ENCODE measurements at regions not wholly inside any gene's neighbourhood (a gene's known extent, or its start where the extent isn't known, plus 50 kb on each side); places are given as distances from the start of the nearest gene placed in this dataset.
A peak's percentile ranks its signal among the peaks of the same experiment; 100 is the strongest.
"Not testable (repeated sequence)": the region's sequence is repeated elsewhere in the genome, so short reads cannot be mapped to it uniquely, and the experiment has no call there.

GRCh38 chr5:67639313-67639712, 442.7 kb upstream of the CD180 start:
- Histone ChIP-seq H3K4ac (ENCODE audit: low read depth in 1 of 2, low read length in 2 of 2) (no peak overlapping the region), H3K27ac (ENCODE audit: low read length, poor library complexity, severe bottlenecking) (no peak overlapping the region), H3K23ac (ENCODE audit: low read length in 2 of 2) (no peak overlapping the region), H3K4me2 (ENCODE audit: low read length, poor library complexity, severe bottlenecking) (no peak overlapping the region), H2AFZ (ENCODE audit: low read depth, low read length) (no peak overlapping the region), H3K4me3 (ENCODE audit: insufficient read depth in 1 of 2, low read depth in 1 of 2, low read length in 2 of 2) (no peak overlapping the region), H3K14ac (ENCODE audit: low read length in 2 of 2) (no peak overlapping the region), H2BK120ac (ENCODE audit: low read depth, low read length) (no peak overlapping the region), H4K91ac (ENCODE audit: low read length) (peak overlapping the region; percentile 16), H4K8ac (ENCODE audit: low read length) (peak overlapping the region; percentile 64), H3K9ac (ENCODE audit: low read length) (peak overlapping the region; percentile 21), H2BK12ac (ENCODE audit: low read length in 2 of 2) (peak overlapping the region in 1 of 2 experiments; percentile 84), H3K36me3 (ENCODE audit: control insufficient read depth in 1 of 2, insufficient read depth in 2 of 2, low read depth in 1 of 2, low read length in 2 of 2) (no peaks in the 10 kb centered on the region), H3K18ac (ENCODE audit: low read depth in 1 of 2, low read length in 2 of 2) (peak overlapping the region in 1 of 2 experiments; percentile 52), H3K4me1 (ENCODE audit: control insufficient read depth, insufficient read depth, low read depth, low read length) (no peaks in the 10 kb centered on the region), H3K27me3 (ENCODE audit: control insufficient read depth in 1 of 2, insufficient read depth in 1 of 2, low read length in 2 of 2) (no peaks in the 10 kb centered on the region), H2AK5ac (ENCODE audit: low read length, severe bottlenecking) (no peak overlapping the region), H2BK5ac (ENCODE audit: low read depth, low read length, poor library complexity, severe bottlenecking) (no peak overlapping the region), H2BK15ac (ENCODE audit: low read depth, poor library complexity, severe bottlenecking) (no peak overlapping the region), H3K79me1 (replicated peaks; ENCODE audit: low read length, poor library complexity, severe bottlenecking) (no peaks in the 10 kb centered on the region), H3K9me3 (ENCODE audit: control insufficient read depth, low read length) (no peaks in the 10 kb centered on the region)
- DNase-seq, result no peak
- WGBS, result 60% methylated on average over 1 of the region's 3 CpGs

- no peak overlapping the region for H4K8ac ChIP-seq (ENCODE audit: low read length)
- H2BK12ac ChIP-seq (ENCODE audit: low read length in 2 of 2), result no peak overlapping the region
- H3K9me3 ChIP-seq (ENCODE audit: control insufficient read depth, low read length), result no peaks in the 10 kb centered on the region
- H2BK15ac ChIP-seq (ENCODE audit: low read depth, poor library complexity, severe bottlenecking), result no peak overlapping the region
- H3K4ac ChIP-seq (ENCODE audit: low read depth in 1 of 2, low read length in 2 of 2), result no peak overlapping the region
- no peak overlapping the region for H4K91ac ChIP-seq (ENCODE audit: low read length)
- H3K4me1 ChIP-seq (ENCODE audit: control insufficient read depth, insufficient read depth, low read depth, low read length), result no peaks in the 10 kb centered on the region
- no peak overlapping the region for H2AK5ac ChIP-seq (ENCODE audit: low read length, severe bottlenecking)
- H3K4me2 ChIP-seq (ENCODE audit: low read length, poor library complexity, severe bottlenecking), result no peak overlapping the region
- H3K23ac ChIP-seq (ENCODE audit: low read length in 2 of 2), result no peak overlapping the region
- H3K4me3 ChIP-seq (ENCODE audit: insufficient read depth in 1 of 2, low read depth in 1 of 2, low read length in 2 of 2), result no peak overlapping the region
- no peaks in the 10 kb centered on the region for H3K27me3 ChIP-seq (ENCODE audit: control insufficient read depth in 1 of 2, insufficient read depth in 1 of 2, low read length in 2 of 2)
- no peak overlapping the region for H2AFZ ChIP-seq (ENCODE audit: low read depth, low read length)
- no peaks in the 10 kb centered on the region for H3K36me3 ChIP-seq (ENCODE audit: control insufficient read depth in 1 of 2, insufficient read depth in 2 of 2, low read depth in 1 of 2, low read length in 2 of 2)
- no peak overlapping the region for H2BK5ac ChIP-seq (ENCODE audit: low read depth, low read length, poor library complexity, severe bottlenecking)
- WGBS, result 96% methylated on average over 3 of the region's 3 CpGs
- DNase-seq, result no peak
- H3K79me1 ChIP-seq (replicated peaks; ENCODE audit: low read length, poor library complexity, severe bottlenecking), result no peaks in the 10 kb centered on the region
- no peak overlapping the region for H3K18ac ChIP-seq (ENCODE audit: low read depth in 1 of 2, low read length in 2 of 2)
- H3K9ac ChIP-seq (ENCODE audit: low read length), result no peak overlapping the region
- H2BK120ac ChIP-seq (ENCODE audit: low read depth, low read length), result no peak overlapping the region
- no peak overlapping the region for H3K14ac ChIP-seq (ENCODE audit: low read length in 2 of 2)
- H3K27ac ChIP-seq (ENCODE audit: low read length, poor library complexity, severe bottlenecking), result no peak overlapping the region
Measured at GRCh38 chr5:67636850-67637524, 440.4 kb upstream of the CD180 start.

DNA sequence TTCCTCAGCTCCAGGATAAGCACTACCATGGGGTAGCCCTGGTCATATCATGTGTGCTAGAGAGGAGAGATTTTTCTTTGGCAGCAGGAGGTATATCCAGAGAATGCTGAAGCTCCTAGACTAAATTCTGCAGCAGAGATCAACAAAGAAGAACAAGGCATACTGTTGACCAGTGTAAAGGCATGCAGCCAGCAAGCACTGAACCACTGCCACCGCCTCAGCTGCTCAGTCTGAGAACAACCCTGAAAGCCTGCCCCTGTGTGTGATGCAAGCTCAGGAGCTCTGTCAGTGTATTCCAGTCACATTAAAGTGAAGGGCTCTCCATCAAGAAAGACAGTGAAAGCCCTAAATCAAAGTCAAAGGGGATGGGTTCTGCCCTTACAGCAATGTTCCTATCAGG, 439.5 kb upstream of the CD180 start:
- Histone ChIP-seq H2AK5ac (ENCODE audit: low read length, severe bottlenecking) (no peak overlapping the region), H3K23ac (ENCODE audit: low read length in 2 of 2) (no peak overlapping the region), H2AFZ (ENCODE audit: low read depth, low read length) (no peak overlapping the region), H3K27ac (ENCODE audit: low read length, poor library complexity, severe bottlenecking) (no peak overlapping the region), H3K27me3 (ENCODE audit: control insufficient read depth in 1 of 2, insufficient read depth in 1 of 2, low read length in 2 of 2) (no peaks in the 10 kb centered on the region), H3K36me3 (ENCODE audit: control insufficient read depth in 1 of 2, insufficient read depth in 2 of 2, low read depth in 1 of 2, low read length in 2 of 2) (no peaks in the 10 kb centered on the region), H2BK120ac (ENCODE audit: low read depth, low read length) (no peak overlapping the region), H3K4me1 (ENCODE audit: control insufficient read depth, insufficient read depth, low read depth, low read length) (no peaks in the 10 kb centered on the region), H2BK5ac (ENCODE audit: low read depth, low read length, poor library complexity, severe bottlenecking) (no peak overlapping the region), H3K4me2 (ENCODE audit: low read length, poor library complexity, severe bottlenecking) (no peak overlapping the region), H3K4me3 (ENCODE audit: insufficient read depth in 1 of 2, low read depth in 1 of 2, low read length in 2 of 2) (no peak overlapping the region), H2BK12ac (ENCODE audit: low read length in 2 of 2) (no peak overlapping the region), H3K4ac (ENCODE audit: low read depth in 1 of 2, low read length in 2 of 2) (no peak overlapping the region), H3K9ac (ENCODE audit: low read length) (no peak overlapping the region), H2BK15ac (ENCODE audit: low read depth, poor library complexity, severe bottlenecking) (no peak overlapping the region), H4K91ac (ENCODE audit: low read length) (no peak overlapping the region), H3K9me3 (ENCODE audit: control insufficient read depth, low read length) (no peaks in the 10 kb centered on the region), H3K79me1 (replicated peaks; ENCODE audit: low read length, poor library complexity, severe bottlenecking) (no peaks in the 10 kb centered on the region), H3K18ac (ENCODE audit: low read depth in 1 of 2, low read length in 2 of 2) (no peak overlapping the region), H3K14ac (ENCODE audit: low read length in 2 of 2) (no peak overlapping the region), H4K8ac (ENCODE audit: low read length) (no peak overlapping the region)
- no peak for DNase-seq
- 92% methylated on average over 1 of the region's 1 CpG for WGBS

DNA sequence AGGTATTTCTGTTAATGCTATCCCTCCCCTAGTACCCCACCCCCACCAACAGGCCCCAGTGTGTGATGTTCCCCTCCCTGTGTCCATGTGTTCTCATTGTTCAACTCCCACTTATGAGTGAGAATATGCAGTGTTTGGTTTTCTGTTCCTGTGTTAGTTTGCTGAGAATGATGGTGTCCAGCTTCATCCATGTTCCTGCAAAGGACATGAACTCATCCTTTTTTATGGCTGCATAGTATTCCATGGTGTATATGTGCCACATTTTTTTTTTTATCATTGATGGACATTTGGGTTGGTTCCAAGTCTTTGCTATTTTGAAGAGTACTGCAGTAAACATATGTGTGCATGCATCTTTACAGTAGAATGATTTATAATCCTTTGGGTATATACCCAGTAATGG, 430.5 kb upstream of the CD180 start:
- not testable (repeated sequence) for H3K36me3 ChIP-seq (ENCODE audit: control insufficient read depth in 1 of 2, insufficient read depth in 2 of 2, low read depth in 1 of 2, low read length in 2 of 2)

More for the DNA sequence above, 430.5 kb upstream of the CD180 start:
- not testable (repeated sequence) for H3K4ac ChIP-seq (ENCODE audit: low read depth in 1 of 2, low read length in 2 of 2); H2AFZ ChIP-seq (ENCODE audit: low read depth, low read length); H3K18ac ChIP-seq (ENCODE audit: low read depth in 1 of 2, low read length in 2 of 2); H3K23ac ChIP-seq (ENCODE audit: low read length in 2 of 2); H3K4me1 ChIP-seq (ENCODE audit: control insufficient read depth, insufficient read depth, low read depth, low read length); H3K4me3 ChIP-seq (ENCODE audit: insufficient read depth in 1 of 2, low read depth in 1 of 2, low read length in 2 of 2); H2AK5ac ChIP-seq (ENCODE audit: low read length, severe bottlenecking); H3K27me3 ChIP-seq (ENCODE audit: control insufficient read depth in 1 of 2, insufficient read depth in 1 of 2, low read length in 2 of 2); H3K79me1 ChIP-seq (replicated peaks; ENCODE audit: low read length, poor library complexity, severe bottlenecking); H3K4me2 ChIP-seq (ENCODE audit: low read length, poor library complexity, severe bottlenecking); DNase-seq; H3K27ac ChIP-seq (ENCODE audit: low read length, poor library complexity, severe bottlenecking); H3K9ac ChIP-seq (ENCODE audit: low read length); H2BK5ac ChIP-seq (ENCODE audit: low read depth, low read length, poor library complexity, severe bottlenecking); H4K91ac ChIP-seq (ENCODE audit: low read length); H2BK12ac ChIP-seq (ENCODE audit: low read length in 2 of 2); H2BK15ac ChIP-seq (ENCODE audit: low read depth, poor library complexity, severe bottlenecking); H3K14ac ChIP-seq (ENCODE audit: low read length in 2 of 2); H2BK120ac ChIP-seq (ENCODE audit: low read depth, low read length); H4K8ac ChIP-seq (ENCODE audit: low read length); H3K9me3 ChIP-seq (ENCODE audit: control insufficient read depth, low read length)
